ENCODE measurements at regions not wholly inside any gene's neighbourhood (a gene's known extent, or its start where the extent isn't known, plus 50 kb on each side); places are given as distances from the start of the nearest gene placed in this dataset.

DNA sequence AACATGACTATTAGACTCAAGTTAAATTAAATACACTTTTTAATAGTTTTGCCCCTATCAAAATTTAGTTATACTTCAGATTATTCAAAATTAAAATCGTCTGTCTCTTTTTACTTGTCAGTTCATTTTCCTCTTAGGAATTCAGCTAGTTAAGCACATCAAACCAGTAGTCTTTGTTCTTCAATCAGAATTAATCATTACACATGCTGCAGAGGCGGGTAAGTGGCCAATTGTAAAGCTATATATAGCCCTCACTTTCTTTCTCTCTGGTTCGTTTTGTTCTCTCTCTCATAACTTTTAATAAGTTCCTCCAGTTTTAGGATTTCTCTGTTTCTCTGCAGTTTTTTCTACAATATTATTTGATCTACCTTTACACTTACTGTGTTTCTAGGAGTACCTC is 359.1 kb upstream of the PABPC4L start:
- TF ChIP-seq, protein P1, sequence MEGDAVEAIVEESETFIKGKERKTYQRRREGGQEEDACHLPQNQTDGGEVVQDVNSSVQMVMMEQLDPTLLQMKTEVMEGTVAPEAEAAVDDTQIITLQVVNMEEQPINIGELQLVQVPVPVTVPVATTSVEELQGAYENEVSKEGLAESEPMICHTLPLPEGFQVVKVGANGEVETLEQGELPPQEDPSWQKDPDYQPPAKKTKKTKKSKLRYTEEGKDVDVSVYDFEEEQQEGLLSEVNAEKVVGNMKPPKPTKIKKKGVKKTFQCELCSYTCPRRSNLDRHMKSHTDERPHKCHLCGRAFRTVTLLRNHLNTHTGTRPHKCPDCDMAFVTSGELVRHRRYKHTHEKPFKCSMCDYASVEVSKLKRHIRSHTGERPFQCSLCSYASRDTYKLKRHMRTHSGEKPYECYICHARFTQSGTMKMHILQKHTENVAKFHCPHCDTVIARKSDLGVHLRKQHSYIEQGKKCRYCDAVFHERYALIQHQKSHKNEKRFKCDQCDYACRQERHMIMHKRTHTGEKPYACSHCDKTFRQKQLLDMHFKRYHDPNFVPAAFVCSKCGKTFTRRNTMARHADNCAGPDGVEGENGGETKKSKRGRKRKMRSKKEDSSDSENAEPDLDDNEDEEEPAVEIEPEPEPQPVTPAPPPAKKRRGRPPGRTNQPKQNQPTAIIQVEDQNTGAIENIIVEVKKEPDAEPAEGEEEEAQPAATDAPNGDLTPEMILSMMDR (IDR thresholded peaks at IDR 0.05), result no peak
- no peak for TF ChIP-seq POLR2A (IDR thresholded peaks at IDR 0.05)
